ENCODE measurements at regions not wholly inside any gene's neighbourhood (a gene's known extent, or its start where the extent isn't known, plus 50 kb on each side); places are given as distances from the start of the nearest gene placed in this dataset.

DNA sequence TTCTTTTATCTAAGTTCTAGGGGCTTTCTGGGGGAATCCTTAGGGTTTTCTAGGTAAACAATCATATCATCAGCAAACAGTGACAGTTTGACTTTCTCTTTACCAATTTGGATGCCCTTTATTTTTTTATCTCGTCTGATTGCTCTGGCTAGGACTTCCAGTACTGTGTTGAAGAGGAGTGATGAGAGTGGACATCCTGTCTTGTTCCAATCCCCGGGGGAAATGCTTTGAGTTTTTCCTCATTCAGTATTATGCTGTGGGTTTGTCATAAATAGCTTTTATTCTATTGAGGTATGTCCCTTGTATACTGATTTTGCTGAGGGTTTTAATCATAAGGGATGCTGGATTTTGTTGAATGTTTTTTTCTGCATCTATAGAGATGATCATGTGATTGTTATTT is 549.5 kb downstream of the EPHA4 start:
- no peak for TF ChIP-seq CTCF (IDR thresholded peaks at IDR 0.05; ENCODE audit: low read depth, low read length, poor library complexity, severe bottlenecking)
- TF ChIP-seq EZH2phosphoT487 (IDR thresholded peaks at IDR 0.05; ENCODE audit: borderline replicate concordance, low read length): no peak
